A673 (cell line): ENCODE measurements at regions not wholly inside any gene's neighbourhood (a gene's known extent, or its start where the extent isn't known, plus 50 kb on each side); places are given as distances from the start of the nearest gene placed in this dataset.

Experiments
- CTCF ChIP-seq: fragments of 300-800, 200-600 bp; sonication (generic); conservative IDR thresholded peaks from 2 replicates; pipeline ENCODE4 v1.5.1; 2017; ENCODE audit warnings: low read depth, mild to moderate bottlenecking, antibody characterized with exemption, low read length, moderate library complexity, mixed read lengths
- EZH2 ChIP-seq: fragments of 200-600 bp; sonication (generic); IDR thresholded peaks from 2 replicates; pipeline ENCODE4 v1.6.1; 2017; ENCODE audit warnings: borderline replicate concordance, low read depth, mild to moderate bottlenecking, mixed read lengths, antibody characterized with exemption, low read length; ENCODE audit not compliant: poor library complexity, severe bottlenecking

- TF ChIP-seq CTCF (no peak), EZH2 (no peak)
These were observed 340.3 kb upstream of the ATP2B1 start for GRCh38 chr12:90048918-90049317.
